ENCODE measurements at regions not wholly inside any gene's neighbourhood (a gene's known extent, or its start where the extent isn't known, plus 50 kb on each side); places are given as distances from the start of the nearest gene placed in this dataset.

DNA sequence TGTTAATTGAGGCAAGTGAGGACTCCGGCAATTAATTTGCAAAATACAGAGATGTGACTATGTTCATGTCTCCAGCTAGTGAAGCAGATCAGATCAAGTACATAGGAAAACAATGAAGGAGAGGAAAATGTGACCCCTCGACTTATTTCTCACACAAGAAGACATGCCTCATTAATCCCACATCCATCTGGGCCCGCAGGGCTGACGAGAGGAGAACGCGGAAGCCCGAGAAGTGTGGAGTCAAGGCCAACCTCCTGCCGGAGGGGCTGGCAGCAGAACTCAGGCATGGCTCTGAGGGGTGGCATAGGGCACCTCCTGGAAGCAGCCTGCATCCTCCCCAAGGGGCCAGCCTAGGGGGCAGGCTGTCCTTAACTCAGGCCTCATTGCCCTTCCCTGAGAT lies 54.4 kb downstream of the ZNF503 start:
- DNase-seq (ENCODE audit: low read depth in 4 of 4, low spot score in 3 of 4): peak in 2 of 4 donors; percentile 49 to 64

DNA sequence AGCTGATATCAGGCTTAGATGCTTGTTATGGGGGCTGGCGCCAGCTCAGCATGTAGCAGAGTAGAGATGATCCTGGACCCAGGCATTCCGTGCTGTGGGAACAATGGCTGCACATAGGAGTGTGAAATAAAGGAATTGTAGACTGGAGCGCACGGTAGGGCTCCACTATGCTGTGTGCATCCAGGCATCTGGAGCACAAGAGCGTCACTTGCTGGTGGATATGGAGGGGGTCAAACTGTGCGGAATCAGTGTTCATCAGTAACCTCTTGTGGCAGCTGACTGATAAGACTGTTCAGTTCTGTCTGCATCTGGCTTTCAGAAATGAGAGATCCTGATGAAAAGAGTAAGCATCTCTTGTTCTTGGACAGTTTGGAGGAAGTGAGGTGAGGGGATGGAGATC lies 55.8 kb downstream of the ZNF503 start:
- DNase-seq (ENCODE audit: low read depth in 4 of 4, low spot score in 3 of 4): no peak

DNA sequence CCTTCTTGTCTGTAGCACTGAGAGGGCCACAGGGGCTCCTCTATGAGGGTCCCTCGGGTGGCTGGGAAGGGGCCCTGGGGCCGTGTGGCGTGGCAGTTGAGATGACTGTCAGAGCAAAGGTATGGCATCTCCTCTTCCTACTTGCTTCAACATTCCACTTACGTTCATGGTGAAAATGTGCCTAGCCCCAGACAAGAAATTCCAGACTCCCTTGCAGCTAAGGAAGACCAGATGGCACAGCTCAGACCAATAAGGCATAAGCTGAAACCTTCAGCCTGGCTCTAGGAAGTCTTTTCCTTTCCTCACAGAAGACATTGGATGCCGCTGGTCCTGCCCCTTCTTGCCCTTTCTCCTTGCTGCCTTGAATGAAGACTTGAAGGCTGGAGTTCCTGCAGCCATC lies 57.4 kb downstream of the ZNF503 start:
- DNase-seq (ENCODE audit: low read depth in 4 of 4, low spot score in 3 of 4): no peak

DNA sequence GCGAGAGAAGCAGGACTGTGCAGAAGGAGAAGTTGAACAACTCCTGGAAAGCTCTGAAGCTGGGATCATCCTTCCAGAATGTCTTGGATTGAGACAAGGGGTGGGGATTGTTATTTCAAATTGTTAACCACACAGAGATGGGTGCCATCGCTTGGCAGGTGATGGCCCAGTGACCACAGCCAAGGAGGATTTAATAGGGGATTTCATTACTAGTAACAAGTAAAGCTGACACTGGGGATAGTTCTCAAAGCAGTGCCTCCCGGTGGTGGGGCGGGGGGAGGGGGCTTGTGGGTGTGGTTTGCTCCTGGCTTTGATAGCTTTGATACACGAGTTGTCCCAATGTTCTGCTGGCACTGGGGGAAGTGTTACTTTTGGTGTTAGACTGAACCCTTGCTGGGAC lies 59.2 kb downstream of the ZNF503 start:
- no peak for DNase-seq (ENCODE audit: low read depth in 4 of 4, low spot score in 3 of 4)

DNA sequence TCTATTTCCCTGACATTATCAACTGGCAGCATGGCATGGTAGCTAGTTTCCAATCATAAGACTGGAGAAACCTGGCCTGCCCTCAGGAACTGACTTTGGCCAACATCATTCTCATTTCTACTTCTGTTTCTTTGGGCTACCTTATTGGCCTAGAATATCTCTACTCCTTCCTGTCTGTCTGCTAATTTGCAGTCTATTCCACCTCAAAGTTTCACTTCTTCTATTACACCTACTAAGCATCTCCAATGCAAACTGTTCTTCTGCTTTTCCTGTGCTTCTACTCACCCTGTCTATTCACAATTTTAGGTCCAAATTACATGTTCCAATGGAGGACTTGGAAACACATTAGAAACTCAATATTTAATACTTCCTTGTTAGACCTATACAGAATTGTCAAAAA lies 65.6 kb downstream of the ZNF503 start:
- no peak for DNase-seq (ENCODE audit: low read depth in 4 of 4, low spot score in 3 of 4)

DNA sequence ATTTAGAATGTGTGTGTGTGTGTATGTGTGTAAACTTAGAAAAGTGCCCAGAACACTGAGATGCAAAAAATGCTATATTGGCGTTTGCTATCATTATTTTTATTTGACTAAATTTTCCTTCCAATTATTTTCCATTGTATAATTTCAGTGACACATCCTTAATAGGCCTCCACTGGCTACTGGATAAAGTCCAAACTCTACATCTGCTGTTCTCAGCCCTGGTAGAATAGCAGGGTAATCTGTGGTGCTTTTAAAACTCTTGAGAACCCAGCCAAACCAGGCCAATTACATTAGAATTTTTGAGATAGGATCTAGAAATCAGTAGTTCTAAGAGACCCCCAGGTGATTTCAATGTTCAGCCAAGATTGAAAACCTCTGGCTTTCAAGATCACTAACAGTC lies 66.4 kb downstream of the ZNF503 start:
- no peak for DNase-seq (ENCODE audit: low read depth in 4 of 4, low spot score in 3 of 4)

DNA sequence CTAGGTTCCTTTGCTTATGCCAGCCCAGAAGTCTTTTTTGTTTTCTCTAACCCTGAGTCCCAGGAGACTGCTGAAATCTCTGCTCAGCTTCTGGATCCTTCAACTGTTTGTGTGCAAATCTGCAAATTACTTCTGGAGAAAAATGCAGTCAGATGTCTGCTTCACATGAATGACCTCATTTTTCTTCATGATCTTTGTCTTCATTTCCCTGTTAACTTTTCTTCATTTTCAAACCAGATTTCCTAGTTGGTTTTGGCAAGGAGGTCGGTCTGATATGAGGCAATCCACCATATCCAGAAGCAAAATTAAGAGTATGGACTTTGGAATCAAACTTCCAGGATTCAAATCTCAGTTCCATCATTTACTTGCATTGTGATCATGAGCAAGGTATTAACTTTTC lies 66.8 kb downstream of the ZNF503 start:
- no peak for DNase-seq (ENCODE audit: low read depth in 4 of 4, low spot score in 3 of 4)

DNA sequence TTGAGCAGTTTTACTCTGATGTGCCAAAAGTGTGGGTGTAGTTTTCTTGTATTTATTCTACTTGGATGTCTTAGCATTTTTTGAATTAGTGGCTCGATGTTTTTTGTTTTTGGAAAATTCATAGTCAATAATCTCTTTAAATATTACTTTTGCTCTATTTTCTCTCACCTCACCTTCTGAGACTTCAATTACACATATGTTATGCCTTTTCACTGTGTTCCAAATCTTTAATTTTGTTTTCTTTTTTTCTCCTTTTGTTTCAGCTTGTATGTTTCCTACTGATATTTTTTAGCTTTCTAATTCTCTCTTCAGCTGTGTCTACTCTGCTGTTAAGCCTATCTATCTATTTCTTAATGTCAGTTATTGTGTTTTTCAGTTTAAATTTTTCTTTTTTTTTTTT lies 69.5 kb downstream of the ZNF503 start:
- no peak for DNase-seq (ENCODE audit: low read depth in 4 of 4, low spot score in 3 of 4)

DNA sequence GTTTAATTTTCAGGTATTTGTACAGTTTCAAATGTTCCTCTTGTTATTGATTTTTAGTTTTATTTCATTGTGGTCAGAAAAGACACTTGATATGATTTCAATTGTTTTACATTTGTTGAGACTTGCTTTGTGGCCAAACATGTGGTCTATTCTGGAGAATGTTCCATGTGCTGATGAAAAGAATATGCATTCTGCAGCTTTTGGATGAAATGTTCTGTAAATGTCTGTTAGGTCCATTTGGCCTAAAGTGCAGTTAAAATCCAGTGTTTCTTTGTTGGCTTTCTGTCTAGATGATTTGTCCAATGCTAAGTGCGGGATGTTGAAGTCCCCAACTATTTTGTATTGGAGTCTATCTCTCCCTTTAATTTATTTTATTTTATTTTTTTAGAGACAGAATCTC lies 70.5 kb downstream of the ZNF503 start:
- DNase-seq (ENCODE audit: low read depth in 4 of 4, low spot score in 3 of 4): no peak

DNA sequence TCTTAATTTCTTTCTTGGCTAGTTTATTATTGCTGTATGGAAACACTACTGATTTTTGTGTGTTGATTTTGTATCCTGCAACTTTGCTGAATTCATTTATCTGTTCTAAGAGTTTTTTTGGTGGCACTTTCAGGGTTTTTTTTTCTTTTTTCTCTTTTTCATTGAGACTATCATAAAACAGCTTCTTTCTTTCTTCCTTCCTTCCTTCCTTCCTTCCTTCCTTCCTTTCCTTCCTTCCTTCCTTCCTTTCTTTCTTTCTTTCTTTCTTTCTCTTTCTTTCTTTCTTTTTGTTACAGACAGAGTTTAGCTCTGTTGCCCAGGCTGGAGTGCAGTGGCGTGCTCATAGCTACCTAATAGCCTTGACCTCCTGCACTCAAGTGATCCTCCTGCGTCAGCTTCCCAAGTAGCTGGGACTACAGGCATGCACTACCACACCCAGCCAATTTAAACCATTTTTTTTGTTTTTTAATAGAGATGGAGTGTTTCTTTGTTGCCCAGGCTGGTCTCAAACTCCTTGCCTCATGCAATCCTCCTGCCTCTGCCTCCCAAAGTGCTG lies 72.3 kb downstream of the ZNF503 start:
- no peak for DNase-seq (ENCODE audit: low read depth in 4 of 4, low spot score in 3 of 4)

DNA sequence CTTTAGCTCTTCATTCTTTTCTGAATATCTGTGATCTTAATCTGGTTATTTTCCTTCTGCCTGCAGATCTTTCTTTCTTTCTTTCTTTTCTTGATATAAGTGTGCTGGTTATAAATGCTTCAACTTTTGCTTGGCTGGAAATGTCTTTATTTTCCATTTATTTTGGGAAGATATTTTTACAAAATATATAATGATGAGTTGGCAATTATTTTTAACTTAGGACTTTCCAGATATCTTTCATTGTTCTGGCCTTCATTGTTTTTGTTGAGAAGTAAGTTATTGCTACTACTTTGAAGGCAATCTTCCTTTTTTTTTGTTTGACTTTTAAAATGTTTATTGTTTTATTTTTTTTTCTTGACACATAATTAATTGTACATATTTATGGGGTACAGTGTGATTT lies 75.3 kb downstream of the ZNF503 start:
- no peak for DNase-seq (ENCODE audit: low read depth in 4 of 4, low spot score in 3 of 4)

DNA sequence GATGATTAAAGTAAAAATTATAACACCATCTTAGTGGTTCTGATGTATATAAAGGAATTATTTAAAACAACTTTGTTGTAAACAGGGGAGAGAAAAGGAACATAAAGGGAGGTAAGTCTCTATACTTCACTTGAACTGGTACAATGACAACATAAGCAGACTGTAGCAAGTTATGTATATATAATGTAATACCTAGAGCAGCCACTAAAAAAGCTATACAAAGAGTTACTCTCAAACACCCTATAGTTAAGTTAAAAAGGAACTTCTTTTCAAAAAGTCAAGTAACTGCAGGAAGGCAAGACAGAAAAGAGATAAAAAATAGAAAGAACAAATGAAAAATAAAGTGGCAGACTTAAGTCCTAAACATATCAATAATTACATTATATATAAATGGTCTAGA lies 82.3 kb downstream of the ZNF503 start:
- DNase-seq (ENCODE audit: low read depth in 4 of 4, low spot score in 3 of 4): no peak

DNA sequence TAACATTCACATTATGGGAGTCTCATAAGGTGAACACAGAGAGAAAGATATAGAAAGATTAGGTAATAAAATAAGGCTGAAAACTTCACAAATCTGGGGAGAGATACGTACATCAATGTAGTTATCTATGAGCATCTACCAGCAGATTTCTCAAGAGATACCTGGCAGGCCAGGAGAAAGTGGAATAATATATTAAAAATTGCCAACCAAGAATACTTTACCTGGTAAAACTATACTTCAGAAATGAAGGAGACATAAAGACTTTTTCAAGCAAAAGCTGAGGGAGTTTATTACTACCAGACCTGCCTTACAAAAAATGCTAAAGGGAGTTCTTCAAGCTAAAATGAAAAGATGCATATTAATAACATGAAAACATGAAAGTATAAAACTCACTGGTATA lies 78.8 kb upstream of the COMTD1 start:
- no peak for DNase-seq (ENCODE audit: low read depth in 4 of 4, low spot score in 3 of 4)

DNA sequence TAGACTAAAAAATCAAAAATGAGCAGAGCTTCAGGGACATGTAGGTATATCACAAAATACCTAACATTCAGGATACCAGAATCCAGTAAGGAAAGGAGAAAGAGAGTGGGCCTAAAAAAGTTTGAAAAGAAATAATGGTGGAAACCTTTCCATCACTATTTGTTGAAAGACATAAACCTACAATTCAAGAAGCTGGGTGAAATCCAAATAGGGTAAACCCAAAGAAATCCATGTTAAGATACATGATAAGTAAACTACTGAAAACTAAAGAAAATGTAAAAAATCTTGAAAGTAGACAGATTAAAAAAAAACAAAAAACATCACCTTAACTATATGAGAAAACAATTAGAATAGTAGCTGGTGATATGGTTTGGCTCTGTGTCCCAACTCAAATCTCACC lies 76.7 kb upstream of the COMTD1 start:
- no peak for DNase-seq (ENCODE audit: low read depth in 4 of 4, low spot score in 3 of 4)

DNA sequence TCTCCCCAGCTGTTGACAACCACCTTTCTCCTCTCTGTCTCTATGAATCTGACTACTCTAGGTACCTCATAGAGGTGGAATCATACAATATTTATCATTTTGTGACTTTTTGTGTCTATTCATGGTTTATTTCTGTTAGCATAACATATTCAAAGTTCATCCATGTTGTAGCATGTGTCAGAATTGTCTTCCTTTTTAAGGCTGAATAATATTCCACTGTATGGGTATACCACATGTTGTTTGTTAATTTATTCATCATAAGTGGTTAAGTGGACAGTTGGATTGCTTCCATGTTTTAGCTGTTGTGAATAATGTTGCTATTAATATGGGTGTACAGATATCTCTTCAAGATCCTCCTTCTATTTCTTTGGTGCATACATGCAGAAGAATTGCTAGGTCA lies 69.9 kb upstream of the COMTD1 start:
- no peak for DNase-seq (ENCODE audit: low read depth in 4 of 4, low spot score in 3 of 4)

DNA sequence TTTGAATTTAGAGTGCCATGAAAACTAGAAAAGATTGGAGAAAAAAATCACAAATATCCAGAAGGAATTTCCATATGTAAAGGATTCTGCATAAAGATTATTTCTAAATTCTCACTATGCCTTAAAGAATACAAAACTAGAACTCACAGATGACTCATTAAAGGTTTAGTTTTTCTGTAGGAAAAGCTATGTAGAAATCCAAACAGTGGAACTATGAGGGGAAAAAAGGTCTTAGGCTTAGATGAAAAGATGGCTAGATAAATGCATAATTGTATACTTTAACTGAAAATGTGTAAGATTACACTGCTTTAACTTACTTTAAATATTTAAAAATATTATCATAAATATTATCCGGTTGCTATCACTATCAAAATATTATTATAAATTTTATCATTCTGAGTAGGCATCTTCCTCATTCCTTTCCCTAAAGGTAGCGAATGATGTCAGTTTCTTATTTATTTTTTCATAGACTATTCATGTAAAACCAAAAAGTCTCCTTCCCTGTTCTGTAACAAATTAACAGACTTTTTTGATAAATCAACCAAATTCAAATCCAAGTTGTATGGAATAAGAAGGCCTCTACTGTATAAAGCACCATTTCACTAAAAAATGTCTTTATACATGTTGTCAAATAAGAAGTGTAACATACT lies 69.1 kb upstream of the COMTD1 start:
- DNase-seq (ENCODE audit: low read depth in 4 of 4, low spot score in 3 of 4): no peak

DNA sequence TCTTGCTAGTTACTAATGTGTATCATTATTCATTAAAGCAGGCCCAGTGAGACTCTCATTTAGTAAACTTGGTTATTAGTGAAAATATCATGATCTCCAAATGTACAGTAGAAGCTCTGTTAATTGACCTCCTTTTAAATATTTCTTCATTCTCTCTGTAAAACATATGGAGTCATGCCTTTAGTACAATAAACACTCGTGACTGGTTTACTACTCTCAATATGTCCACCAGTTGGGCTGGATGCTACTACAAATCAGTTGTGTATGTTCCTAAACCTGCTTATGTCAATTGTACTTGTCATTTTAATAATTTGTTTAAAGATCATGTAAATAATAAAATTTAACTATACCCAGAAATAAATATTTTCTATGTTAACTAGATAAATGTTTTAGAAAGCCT lies 68.6 kb upstream of the COMTD1 start:
- DNase-seq (ENCODE audit: low read depth in 4 of 4, low spot score in 3 of 4): no peak

DNA sequence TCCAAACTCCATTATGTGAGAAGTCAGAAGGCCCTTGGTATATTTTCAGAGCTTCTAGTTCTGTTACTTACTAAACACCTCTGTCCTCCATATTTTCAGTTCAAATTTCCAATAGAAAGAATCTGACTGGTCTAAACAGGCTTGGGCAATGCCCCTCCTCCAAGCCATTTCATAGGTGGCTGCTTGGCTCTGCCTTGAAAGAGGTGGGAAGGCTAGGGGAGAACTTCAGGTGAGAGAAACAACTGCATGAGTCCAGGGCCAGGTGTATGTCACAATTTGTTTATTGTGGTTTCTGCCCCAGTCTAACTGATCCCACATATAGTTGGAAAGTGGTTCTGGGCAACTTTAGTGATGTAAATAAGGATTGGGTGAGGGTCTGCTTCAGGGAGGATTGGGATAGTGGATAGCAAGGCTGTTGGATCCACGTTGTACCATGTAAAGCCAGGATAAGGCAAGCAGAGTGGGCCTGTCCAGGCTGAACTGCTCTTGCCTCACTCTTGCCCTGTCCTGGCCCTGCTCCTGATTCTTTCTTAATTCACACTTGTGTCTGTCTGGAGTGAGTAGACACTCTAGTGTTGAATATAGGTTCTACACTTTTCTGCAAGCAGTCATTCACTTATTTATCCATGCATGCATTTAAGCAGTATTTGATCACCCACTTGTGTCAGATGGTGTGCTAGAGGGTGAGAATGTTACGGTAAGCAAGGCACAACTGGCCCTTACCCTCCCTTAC lies 67.5 kb upstream of the COMTD1 start:
- no peak for DNase-seq (ENCODE audit: low read depth in 4 of 4, low spot score in 3 of 4)

DNA sequence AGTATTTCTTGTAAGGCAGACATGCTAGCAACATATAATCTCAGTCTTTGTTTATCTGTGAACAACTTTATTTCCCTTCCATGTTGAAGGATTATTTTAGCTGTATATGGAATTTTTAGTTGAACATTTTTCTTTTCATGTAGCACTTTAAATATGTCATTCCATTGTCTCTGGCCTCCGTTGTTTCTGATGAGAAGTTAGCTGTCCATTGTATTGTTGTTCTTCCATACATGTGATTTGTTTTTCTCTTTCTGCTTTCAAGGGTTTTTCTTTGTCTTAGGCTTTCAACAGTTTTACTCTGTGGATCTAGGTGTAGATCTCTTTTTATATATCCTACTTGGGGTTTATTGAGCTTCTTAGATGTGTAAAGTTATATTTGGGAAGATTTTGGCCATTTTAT lies 66.3 kb upstream of the COMTD1 start:
- DNase-seq (ENCODE audit: low read depth in 4 of 4, low spot score in 3 of 4): no peak

DNA sequence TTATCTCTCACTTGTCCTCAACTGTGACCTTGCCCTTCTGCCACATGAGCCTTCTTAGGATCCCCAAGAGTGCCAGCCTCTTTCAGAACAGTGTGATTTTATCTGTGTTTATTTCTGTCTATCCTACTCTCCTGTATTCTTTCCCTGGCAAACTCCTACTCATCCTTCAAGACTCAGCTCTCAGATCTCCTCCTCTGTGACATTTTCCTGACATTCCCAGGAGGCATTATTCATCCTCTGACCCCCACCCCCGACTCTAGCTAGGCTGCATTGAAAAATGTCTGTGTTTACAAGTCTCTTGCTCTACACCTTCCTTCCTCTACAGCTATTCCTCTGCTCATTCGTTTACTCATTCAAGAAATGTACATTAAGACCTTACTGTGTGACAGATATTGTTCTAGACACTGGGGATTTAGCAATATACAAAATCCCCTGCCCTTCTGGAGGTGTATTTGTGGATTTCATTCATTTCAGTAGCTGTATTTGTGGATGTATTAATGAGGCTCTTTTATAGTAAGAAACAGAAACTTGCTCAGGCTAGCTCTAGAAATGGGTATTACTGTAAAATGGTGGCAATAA lies 61.4 kb upstream of the COMTD1 start:
- DNase-seq (ENCODE audit: low read depth in 4 of 4, low spot score in 3 of 4): no peak

DNA sequence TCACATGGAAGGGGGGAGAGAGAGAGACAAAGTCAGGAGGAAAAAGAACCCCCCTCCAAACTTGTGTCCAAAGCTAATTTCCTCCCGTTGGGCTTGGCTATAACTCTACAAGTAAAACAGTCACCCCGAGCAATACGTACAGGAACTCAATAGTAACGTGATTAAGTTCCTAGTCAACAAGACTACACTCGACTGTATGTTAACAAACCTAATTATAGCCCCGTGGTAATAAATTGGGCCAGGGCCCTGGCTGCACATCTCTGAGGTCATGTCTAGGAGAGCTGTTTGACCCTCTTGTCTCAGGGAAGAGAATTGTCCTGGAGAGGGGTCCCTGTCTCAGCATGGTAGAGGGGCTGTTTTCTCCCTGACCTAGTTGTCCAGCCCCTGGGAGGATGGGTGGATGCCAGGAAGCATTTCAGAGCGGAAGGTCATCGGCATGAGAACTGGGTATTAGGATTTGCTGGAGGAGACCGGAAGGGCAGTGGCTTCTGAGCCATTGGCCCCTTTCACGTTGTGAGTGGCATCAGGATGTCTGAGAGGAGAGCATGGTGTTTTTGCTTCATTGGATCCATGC lies 60.2 kb upstream of the COMTD1 start:
- DNase-seq (ENCODE audit: low read depth in 4 of 4, low spot score in 3 of 4): no peak
